ENCODE measurements at regions not wholly inside any gene's neighbourhood (a gene's known extent, or its start where the extent isn't known, plus 50 kb on each side); places are given as distances from the start of the nearest gene placed in this dataset.

DNA sequence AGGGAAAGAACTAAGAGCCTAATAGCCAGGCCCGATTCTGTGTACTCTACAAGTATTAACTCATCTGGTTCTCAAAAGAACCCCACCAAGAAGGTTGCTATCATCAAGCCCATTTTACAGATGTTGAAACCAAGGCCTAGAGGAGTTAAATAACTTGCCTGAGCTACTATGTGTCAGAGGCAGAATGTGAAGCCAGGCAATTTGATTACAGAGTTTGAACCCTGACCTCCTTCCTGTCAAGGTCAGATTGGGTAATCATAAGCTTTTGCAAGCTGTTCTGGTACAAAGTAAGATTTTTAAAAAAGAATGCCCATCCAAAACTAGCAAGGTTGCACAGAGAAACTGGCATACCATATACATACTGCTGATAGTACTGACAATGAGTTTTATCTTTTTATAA, 227.1 kb downstream of the HAUS1 start:
- Histone ChIP-seq H3K9me3 (replicated peaks; ENCODE audit: control insufficient read depth, low read depth, low read length) (no peaks in the 10 kb centered on the region), H3K27ac (ENCODE audit: low read length) (no peak overlapping the region), H3K4me1 (ENCODE audit: control insufficient read depth, insufficient read depth, low read length) (peaks cover 17% of the 10 kb centered on the region), H3K36me3 (ENCODE audit: control insufficient read depth, insufficient read depth, low read length) (no peaks in the 10 kb centered on the region), H3K4me3 (ENCODE audit: low read length) (no peak overlapping the region), H3K27me3 (ENCODE audit: control insufficient read depth, insufficient read depth, low read length) (peaks cover 11% of the 10 kb centered on the region)
- WGBS (ENCODE audit: insufficient coverage) = no CpG with 5 or more reads among the region's 1 CpG
- DNase-seq = no peak

DNA sequence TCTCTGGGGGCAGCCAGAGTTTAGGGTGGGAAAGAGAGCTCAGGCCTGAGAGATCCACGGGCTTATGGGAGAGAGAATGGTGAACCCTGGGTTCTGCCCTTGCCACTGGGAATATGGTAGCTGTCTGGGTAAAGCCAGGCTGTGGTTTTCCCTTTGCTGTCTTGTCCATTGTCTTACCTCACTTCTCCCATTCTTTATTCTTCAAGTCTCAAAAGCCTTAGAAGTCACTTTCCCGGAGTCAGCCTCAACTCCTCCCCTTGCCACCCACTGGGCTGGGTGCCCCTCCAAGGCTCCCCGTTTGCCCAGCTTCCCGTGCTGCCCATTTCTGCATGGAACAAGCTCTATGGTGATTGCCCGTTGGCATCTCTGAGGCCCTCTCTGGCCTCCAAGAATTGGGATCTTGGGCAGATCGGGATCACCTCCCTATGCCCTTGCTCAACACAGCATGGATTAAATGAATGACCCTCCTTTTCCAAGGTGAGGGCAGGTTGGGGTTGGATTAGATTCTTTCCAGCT, 228.2 kb downstream of the HAUS1 start:
- 86% methylated on average over 4 of the region's 6 CpGs for WGBS (ENCODE audit: insufficient coverage)
- Histone ChIP-seq H3K27me3 (ENCODE audit: control insufficient read depth, insufficient read depth, low read length) (peaks cover 11% of the 10 kb centered on the region), H3K9me3 (replicated peaks; ENCODE audit: control insufficient read depth, low read depth, low read length) (no peaks in the 10 kb centered on the region)

GRCh38 chr18:46332921-46333341, 228.7 kb downstream of the HAUS1 start:
- 43% methylated on average over 8 of the region's 9 CpGs for WGBS (ENCODE audit: insufficient coverage)
- H3K27ac ChIP-seq (ENCODE audit: low read length) = peak overlapping the region; percentile 6
- no peaks in the 10 kb centered on the region for H3K9me3 ChIP-seq (replicated peaks; ENCODE audit: control insufficient read depth, low read depth, low read length)
- H3K4me3 ChIP-seq (ENCODE audit: low read length) = peak overlapping the region; percentile 71
- no peaks in the 10 kb centered on the region for H3K36me3 ChIP-seq (ENCODE audit: control insufficient read depth, insufficient read depth, low read length)
- DNase-seq = no peak
- peaks cover 11% of the 10 kb centered on the region for H3K27me3 ChIP-seq (ENCODE audit: control insufficient read depth, insufficient read depth, low read length)
- H3K4me1 ChIP-seq (ENCODE audit: control insufficient read depth, insufficient read depth, low read length) = peaks cover 29% of the 10 kb centered on the region

More for the DNA sequence above, 228.2 kb downstream of the HAUS1 start:
- no peak for DNase-seq
- H3K27ac ChIP-seq (ENCODE audit: low read length) = no peak overlapping the region
- no peaks in the 10 kb centered on the region for H3K36me3 ChIP-seq (ENCODE audit: control insufficient read depth, insufficient read depth, low read length)
- H3K4me1 ChIP-seq (ENCODE audit: control insufficient read depth, insufficient read depth, low read length) = peaks cover 25% of the 10 kb centered on the region
- no peak overlapping the region for H3K4me3 ChIP-seq (ENCODE audit: low read length)

GRCh38 chr18:46333431-46334135, 229.4 kb downstream of the HAUS1 start:
- Histone ChIP-seq H3K27ac (ENCODE audit: low read length) (peak overlapping the region; percentile 6), H3K9me3 (replicated peaks; ENCODE audit: control insufficient read depth, low read depth, low read length) (no peaks in the 10 kb centered on the region), H3K4me1 (ENCODE audit: control insufficient read depth, insufficient read depth, low read length) (peaks cover 34% of the 10 kb centered on the region), H3K36me3 (ENCODE audit: control insufficient read depth, insufficient read depth, low read length) (no peaks in the 10 kb centered on the region), H3K4me3 (ENCODE audit: low read length) (peak overlapping the region; percentile 71), H3K27me3 (ENCODE audit: control insufficient read depth, insufficient read depth, low read length) (peaks cover 11% of the 10 kb centered on the region)
- DNase-seq = peak; percentile 81
- under 1% methylated on average over 77 of the region's 77 CpGs for WGBS (ENCODE audit: insufficient coverage)

GRCh38 chr18:46334868-46335281, 230.7 kb downstream of the HAUS1 start:
- no peaks in the 10 kb centered on the region for H3K9me3 ChIP-seq (replicated peaks; ENCODE audit: control insufficient read depth, low read depth, low read length)
- peaks cover 38% of the 10 kb centered on the region for H3K4me1 ChIP-seq (ENCODE audit: control insufficient read depth, insufficient read depth, low read length)
- peak overlapping the region; percentile 88 for H3K27ac ChIP-seq (ENCODE audit: low read length)
- peak overlapping the region; percentile 71 for H3K4me3 ChIP-seq (ENCODE audit: low read length)
- peaks cover 2% of the 10 kb centered on the region for H3K36me3 ChIP-seq (ENCODE audit: control insufficient read depth, insufficient read depth, low read length)
- WGBS (ENCODE audit: insufficient coverage) = 0% methylated on average over 11 of the region's 27 CpGs
- peaks cover 11% of the 10 kb centered on the region for H3K27me3 ChIP-seq (ENCODE audit: control insufficient read depth, insufficient read depth, low read length)
- DNase-seq = peak; percentile 79

DNA sequence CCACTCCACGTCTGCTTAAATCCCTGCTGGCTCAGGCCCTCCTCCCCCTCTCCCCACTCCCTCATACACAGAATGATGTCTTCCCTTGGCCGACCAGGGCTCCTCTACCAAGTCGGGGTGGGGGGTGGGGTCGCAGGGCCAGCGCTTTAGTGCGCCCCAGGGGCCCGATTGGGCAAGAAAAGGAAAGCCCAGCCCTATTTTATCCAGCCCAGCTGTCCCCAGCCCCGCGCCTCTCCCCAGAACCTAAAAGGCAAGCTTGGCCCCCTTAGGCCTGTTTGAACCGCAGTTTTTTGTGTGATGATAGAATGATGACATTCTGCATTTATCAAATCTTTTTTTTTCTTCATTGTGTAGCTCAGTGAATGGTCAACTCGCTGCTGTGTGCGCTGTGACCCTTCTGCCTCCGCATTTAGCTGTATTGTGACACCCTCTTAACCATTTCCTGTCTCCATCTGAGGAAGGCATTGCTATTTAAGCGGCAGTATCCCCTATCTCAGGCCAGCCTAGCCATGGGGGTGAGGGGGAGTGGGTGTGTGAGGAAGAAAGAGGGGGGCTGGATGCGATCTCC, 231.4 kb downstream of the HAUS1 start:
- peak; percentile 90 for DNase-seq

GRCh38 chr18:46336278-46337111, 232.3 kb downstream of the HAUS1 start:
- Histone ChIP-seq H3K27ac (ENCODE audit: low read length) (peak overlapping the region; percentile 88), H3K36me3 (ENCODE audit: control insufficient read depth, insufficient read depth, low read length) (peaks cover 2% of the 10 kb centered on the region), H3K9me3 (replicated peaks; ENCODE audit: control insufficient read depth, low read depth, low read length) (no peaks in the 10 kb centered on the region), H3K4me3 (ENCODE audit: low read length) (no peak overlapping the region), H3K4me1 (ENCODE audit: control insufficient read depth, insufficient read depth, low read length) (peaks cover 44% of the 10 kb centered on the region), H3K27me3 (ENCODE audit: control insufficient read depth, insufficient read depth, low read length) (peaks cover 11% of the 10 kb centered on the region)
- WGBS (ENCODE audit: insufficient coverage) = no CpG with 5 or more reads among the region's 8 CpGs
- no peak for DNase-seq

More for the DNA sequence above, 231.4 kb downstream of the HAUS1 start:
- Histone ChIP-seq H3K9me3 (replicated peaks; ENCODE audit: control insufficient read depth, low read depth, low read length) (no peaks in the 10 kb centered on the region), H3K36me3 (ENCODE audit: control insufficient read depth, insufficient read depth, low read length) (peaks cover 2% of the 10 kb centered on the region), H3K4me3 (ENCODE audit: low read length) (peak overlapping the region; percentile 71), H3K27ac (ENCODE audit: low read length) (peak overlapping the region; percentile 88), H3K4me1 (ENCODE audit: control insufficient read depth, insufficient read depth, low read length) (peaks cover 39% of the 10 kb centered on the region), H3K27me3 (ENCODE audit: control insufficient read depth, insufficient read depth, low read length) (peaks cover 11% of the 10 kb centered on the region)
- WGBS (ENCODE audit: insufficient coverage) = 0% methylated on average over 3 of the region's 15 CpGs

- Histone ChIP-seq H3K27me3 (ENCODE audit: control insufficient read depth, insufficient read depth, low read length) (peaks cover 11% of the 10 kb centered on the region), H3K27ac (ENCODE audit: low read length) (peak overlapping the region; percentile 57), H3K9me3 (replicated peaks; ENCODE audit: control insufficient read depth, low read depth, low read length) (no peaks in the 10 kb centered on the region), H3K4me1 (ENCODE audit: control insufficient read depth, insufficient read depth, low read length) (peaks cover 46% of the 10 kb centered on the region), H3K36me3 (ENCODE audit: control insufficient read depth, insufficient read depth, low read length) (peaks cover 7% of the 10 kb centered on the region), H3K4me3 (ENCODE audit: low read length) (no peak overlapping the region)
- WGBS (ENCODE audit: insufficient coverage) = 51% methylated on average over 7 of the region's 10 CpGs
- DNase-seq = no peak
These were observed 233.1 kb downstream of the HAUS1 start for GRCh38 chr18:46337271-46337670.

DNA sequence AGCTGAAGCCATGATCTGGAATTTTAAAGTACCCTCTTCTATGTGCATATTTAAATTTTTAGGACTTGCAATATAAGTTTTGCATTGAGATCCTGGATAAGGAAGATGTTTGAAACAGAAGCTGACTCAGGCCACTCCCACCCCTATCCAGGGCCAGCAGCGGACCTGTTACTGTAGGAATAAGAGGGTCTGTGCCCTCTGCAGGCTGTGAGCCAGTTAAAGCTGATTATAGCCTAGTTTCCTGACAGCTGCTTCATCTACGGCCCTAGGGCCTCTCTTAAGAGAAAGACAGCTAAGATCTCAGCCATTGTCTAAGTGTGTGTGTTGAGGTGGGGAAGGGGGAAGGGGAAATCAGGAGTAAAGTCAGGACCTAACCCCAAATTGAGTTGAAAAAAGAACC, 234.0 kb downstream of the HAUS1 start:
- H3K27ac ChIP-seq (ENCODE audit: low read length) = peak overlapping the region; percentile 74
- 60% methylated on average over 1 of the region's 2 CpGs for WGBS (ENCODE audit: insufficient coverage)
- H3K9me3 ChIP-seq (replicated peaks; ENCODE audit: control insufficient read depth, low read depth, low read length) = no peaks in the 10 kb centered on the region
- peaks cover 11% of the 10 kb centered on the region for H3K36me3 ChIP-seq (ENCODE audit: control insufficient read depth, insufficient read depth, low read length)
- peaks cover 41% of the 10 kb centered on the region for H3K4me1 ChIP-seq (ENCODE audit: control insufficient read depth, insufficient read depth, low read length)
- peaks cover 7% of the 10 kb centered on the region for H3K27me3 ChIP-seq (ENCODE audit: control insufficient read depth, insufficient read depth, low read length)
- H3K4me3 ChIP-seq (ENCODE audit: low read length) = no peak overlapping the region
- DNase-seq = peak; percentile 54

DNA sequence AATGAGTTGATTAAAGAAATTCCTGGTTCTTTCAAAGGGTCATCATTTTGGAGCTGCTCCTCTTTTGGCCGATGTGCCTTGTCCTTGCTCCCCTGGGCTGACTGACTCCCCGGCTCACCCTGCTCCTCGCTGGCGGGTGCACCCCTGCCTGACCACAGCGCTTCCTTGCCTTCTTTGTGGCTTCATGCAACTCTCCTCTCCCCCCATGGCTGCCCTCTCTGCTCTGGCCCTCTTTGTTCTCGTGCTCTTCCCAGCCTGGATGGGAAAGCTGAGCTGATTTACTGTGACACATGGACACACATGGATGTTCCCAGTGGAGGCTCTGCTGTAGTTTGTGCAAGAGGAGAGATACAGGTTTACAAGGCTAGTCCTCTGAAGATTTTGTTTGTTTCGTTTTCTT, 234.6 kb downstream of the HAUS1 start:
- peaks cover 43% of the 10 kb centered on the region for H3K4me1 ChIP-seq (ENCODE audit: control insufficient read depth, insufficient read depth, low read length)
- peak; percentile 57 for DNase-seq
- WGBS (ENCODE audit: insufficient coverage) = 30% methylated on average over 2 of the region's 7 CpGs
- no peak overlapping the region for H3K4me3 ChIP-seq (ENCODE audit: low read length)
- peaks cover 3% of the 10 kb centered on the region for H3K27me3 ChIP-seq (ENCODE audit: control insufficient read depth, insufficient read depth, low read length)
- peaks cover 14% of the 10 kb centered on the region for H3K36me3 ChIP-seq (ENCODE audit: control insufficient read depth, insufficient read depth, low read length)
- no peaks in the 10 kb centered on the region for H3K9me3 ChIP-seq (replicated peaks; ENCODE audit: control insufficient read depth, low read depth, low read length)
- peak overlapping the region; percentile 74 for H3K27ac ChIP-seq (ENCODE audit: low read length)

Data from muscle of leg (tissue), 3 donors.